Fibroblast of lung (primary cell): ENCODE measurements at regions not wholly inside any gene's neighbourhood (a gene's known extent, or its start where the extent isn't known, plus 50 kb on each side); places are given as distances from the start of the nearest gene placed in this dataset.

ENCODE experiments used
- DNase-seq, 2 donors: peaks; one replicate each; pipeline versions ENCODE4 v3.0.0 to v3.0.0-alpha.2; 2010; ENCODE audit warnings: low read depth in 2 of 2
- H2AFZ ChIP-seq: 2 replicates; pipeline ENCODE4 v1.5.1; 2012; ENCODE audit warnings: low read length, control low read depth, inconsistent platforms
- H3K27ac ChIP-seq: 2 replicates; pipeline ENCODE4 v1.5.1; 2011; ENCODE audit warnings: low read length, control low read depth; ENCODE audit not compliant: insufficient read depth
- H3K27me3 ChIP-seq: 2 replicates; pipeline ENCODE4 v1.5.1; 2011; ENCODE audit warnings: mild to moderate bottlenecking, low read length; ENCODE audit not compliant: control insufficient read depth, insufficient read depth
- H3K36me3 ChIP-seq: 2 replicates; pipeline ENCODE4 v1.5.1; 2011; ENCODE audit warnings: low read length; ENCODE audit not compliant: control insufficient read depth, insufficient read depth
- H3K4me1 ChIP-seq: 2 replicates; pipeline ENCODE4 v1.5.1; 2011; ENCODE audit warnings: low read length; ENCODE audit not compliant: control insufficient read depth, insufficient read depth; ENCODE audit errors: extremely low read depth
- H3K4me2 ChIP-seq: 2 replicates; pipeline ENCODE4 v1.5.1; 2011; ENCODE audit warnings: low read length, control low read depth; ENCODE audit not compliant: insufficient read depth; ENCODE audit errors: extremely low read depth
- H3K4me3 ChIP-seq, 4 experiments: fragments of 200-600 bp in 1 of 4; sonication (generic) in 1 of 4; replicated peaks in 1 of 4; 2 replicates each; pipeline ENCODE4 v1.5.1; 2011 to 2016; ENCODE audit warnings: low read length in 4 of 4, low read depth in 3 of 4, mild to moderate bottlenecking in 3 of 4, control low read depth in 2 of 4, inconsistent platforms in 1 of 4, mixed read lengths in 1 of 4; ENCODE audit not compliant: insufficient read depth in 1 of 4; ENCODE audit errors: control extremely low read depth in 1 of 4
- H3K79me2 ChIP-seq: 2 replicates; pipeline ENCODE4 v1.5.1; 2012; ENCODE audit warnings: mild to moderate bottlenecking, low read length, inconsistent platforms; ENCODE audit not compliant: control insufficient read depth, insufficient read depth
- H3K9ac ChIP-seq: 2 replicates; pipeline ENCODE4 v1.5.1; 2011; ENCODE audit warnings: mild to moderate bottlenecking, low read length, control low read depth; ENCODE audit not compliant: insufficient read depth
- H3K9me3 ChIP-seq: 2 replicates; pipeline ENCODE4 v1.5.1; 2012; ENCODE audit warnings: low read depth, low read length; ENCODE audit not compliant: control insufficient read depth, insufficient read depth
- H4K20me1 ChIP-seq: 2 replicates; pipeline ENCODE4 v1.5.1; 2011; ENCODE audit warnings: low read length; ENCODE audit not compliant: control insufficient read depth, insufficient read depth; ENCODE audit errors: extremely low read depth
- CTCF ChIP-seq, 2 donors: IDR thresholded peaks in 1 of 2; conservative IDR thresholded peaks in 1 of 2; 1 replicate in 1 of 2; 2 replicates in 1 of 2; pipeline ENCODE4 v1.5.1; 2011 to 2012; ENCODE audit warnings: low read length in 2 of 2, control low read depth in 1 of 2, inconsistent platforms in 1 of 2, low read depth in 1 of 2, mild to moderate bottlenecking in 1 of 2
- EZH2 ChIP-seq: IDR thresholded peaks from 2 replicates; pipeline ENCODE4 v1.5.1; 2012; ENCODE audit warnings: low read length, control low read depth, mild to moderate bottlenecking; ENCODE audit errors: missing control alignments

GRCh38 chr12:92089559-92089958 lies 56.1 kb downstream of the BTG1 start:
- Histone ChIP-seq H3K4me3 (no peak overlapping the region), H3K36me3 (no peaks in the 10 kb centered on the region), H4K20me1 (no peaks in the 10 kb centered on the region), H3K4me2 (no peak overlapping the region), H3K9me3 (no peaks in the 10 kb centered on the region), H3K9ac (no peak overlapping the region), H2AFZ (no peak overlapping the region), H3K27me3 (no peaks in the 10 kb centered on the region), H3K27ac (no peak overlapping the region), H3K4me1 (no peaks in the 10 kb centered on the region), H3K79me2 (no peaks in the 10 kb centered on the region)
- TF ChIP-seq CTCF (conservative IDR thresholded peaks at IDR 0.05 in 1 of 2, IDR thresholded peaks at IDR 0.05 in 1 of 2; ENCODE audit: low read depth in 1 of 2, low read length in 2 of 2) (no peak), EZH2 (no peak)
- peak in 1 of 2 donors; percentile 34 for DNase-seq

- TF ChIP-seq CTCF (conservative IDR thresholded peaks at IDR 0.05 in 1 of 2, IDR thresholded peaks at IDR 0.05 in 1 of 2; ENCODE audit: low read depth in 1 of 2, low read length in 2 of 2) (no peak), EZH2 (no peak)
- H3K9ac ChIP-seq = no peak overlapping the region
- H3K9me3 ChIP-seq = no peaks in the 10 kb centered on the region
- H3K27me3 ChIP-seq = no peaks in the 10 kb centered on the region
- H3K4me1 ChIP-seq = no peaks in the 10 kb centered on the region
- H3K4me2 ChIP-seq = no peak overlapping the region
- H4K20me1 ChIP-seq = no peaks in the 10 kb centered on the region
- no peaks in the 10 kb centered on the region for H3K79me2 ChIP-seq
- no peak overlapping the region for H3K4me3 ChIP-seq
- no peak overlapping the region for H2AFZ ChIP-seq
- no peak overlapping the region for H3K27ac ChIP-seq
- DNase-seq = no peak
- H3K36me3 ChIP-seq = no peaks in the 10 kb centered on the region
These were observed 56.8 kb downstream of the BTG1 start for GRCh38 chr12:92088805-92089204.

GRCh38 chr12:92085736-92086040 lies 60.0 kb downstream of the BTG1 start:
- Histone ChIP-seq H3K4me1 (peaks cover 5% of the 10 kb centered on the region), H3K27me3 (no peaks in the 10 kb centered on the region), H3K4me3 (no peak overlapping the region), H3K9ac (no peak overlapping the region), H4K20me1 (no peaks in the 10 kb centered on the region), H3K9me3 (no peaks in the 10 kb centered on the region), H3K79me2 (no peaks in the 10 kb centered on the region), H3K36me3 (no peaks in the 10 kb centered on the region), H3K4me2 (no peak overlapping the region), H3K27ac (no peak overlapping the region), H2AFZ (no peak overlapping the region)
- DNase-seq = no peak
- no peak for TF ChIP-seq EZH2
- no peak for TF ChIP-seq CTCF (conservative IDR thresholded peaks at IDR 0.05 in 1 of 2, IDR thresholded peaks at IDR 0.05 in 1 of 2; ENCODE audit: low read depth in 1 of 2, low read length in 2 of 2)
